Osteocyte (in vitro differentiated cells): ENCODE measurements at regions not wholly inside any gene's neighbourhood (a gene's known extent, or its start where the extent isn't known, plus 50 kb on each side); places are given as distances from the start of the nearest gene placed in this dataset.

Source experiments
- DNase-seq: peaks from one replicate; pipeline ENCODE4 v3.0.0; 2021; ENCODE audit warnings: mixed read lengths; ENCODE audit not compliant: unreplicated experiment; ENCODE audit errors: extremely low spot score
- H3K27ac Mint-ChIP-seq: one replicate; pipeline ENCODE4 v1.8.0; 2021; ENCODE audit warnings: mild to moderate bottlenecking, mixed read lengths; ENCODE audit not compliant: unreplicated experiment
- H3K27me3 Mint-ChIP-seq: one replicate; pipeline ENCODE4 v1.8.0; 2021; ENCODE audit warnings: mixed read lengths; ENCODE audit not compliant: unreplicated experiment
- H3K36me3 Mint-ChIP-seq: one replicate; pipeline ENCODE4 v1.8.0; 2021; ENCODE audit warnings: mixed read lengths; ENCODE audit not compliant: unreplicated experiment
- H3K4me1 Mint-ChIP-seq: one replicate; pipeline ENCODE4 v1.8.0; 2021; ENCODE audit warnings: mixed read lengths; ENCODE audit not compliant: unreplicated experiment
- H3K4me3 Mint-ChIP-seq: one replicate; pipeline ENCODE4 v1.8.0; 2021; ENCODE audit warnings: mild to moderate bottlenecking, moderate library complexity, mixed read lengths; ENCODE audit not compliant: unreplicated experiment
- H3K9me3 Mint-ChIP-seq: one replicate; pipeline ENCODE4 v1.8.0; 2021; ENCODE audit warnings: mixed read lengths; ENCODE audit not compliant: unreplicated experiment
- TF ChIP-seq, protein P1 (sequence below): fragments of 200-600 bp; sonication (generic); IDR thresholded peaks from 2 replicates; pipeline ENCODE4 v1.5.0; 2021; ENCODE audit warnings: antibody characterized with exemption, mild to moderate bottlenecking, moderate library complexity

DNA sequence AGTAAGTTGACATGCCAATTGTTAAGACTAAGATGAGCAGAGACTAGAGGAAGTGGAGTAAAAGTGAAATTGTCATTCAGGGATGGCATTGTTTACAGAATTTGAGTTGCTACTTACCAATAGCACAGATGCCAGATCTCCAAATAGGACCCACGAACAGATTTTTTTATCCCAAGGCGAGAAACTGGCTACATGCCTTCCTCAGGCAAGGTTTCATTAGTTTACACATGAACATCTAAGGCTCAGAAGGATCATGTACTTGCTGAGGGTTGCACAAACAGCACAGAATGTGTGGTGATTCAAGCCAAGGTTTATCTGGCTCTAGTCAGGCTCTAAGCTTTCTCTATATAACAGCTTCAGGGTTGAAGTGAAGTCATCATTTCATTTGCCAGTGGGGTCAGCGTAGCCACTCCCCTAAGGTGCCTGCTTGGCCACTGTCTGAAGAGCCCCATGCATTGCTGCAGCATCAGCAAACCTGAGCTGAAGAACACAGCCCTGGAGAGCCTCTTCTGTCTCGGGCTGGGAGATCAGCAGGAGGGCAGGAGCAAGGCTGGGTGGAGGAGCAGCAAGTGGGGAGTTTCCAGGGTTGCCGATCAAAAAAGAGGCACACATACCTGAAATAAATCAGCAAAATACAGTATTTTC is 193.0 kb upstream of the LCORL start:
- H3K4me3 Mint-ChIP-seq = no peak overlapping the region
- peaks cover 16% of the 10 kb centered on the region for H3K9me3 Mint-ChIP-seq
- no peaks in the 10 kb centered on the region for H3K36me3 Mint-ChIP-seq
- H3K27me3 Mint-ChIP-seq = no peaks in the 10 kb centered on the region
- no peaks in the 10 kb centered on the region for H3K4me1 Mint-ChIP-seq
- TF ChIP-seq, protein P1, sequence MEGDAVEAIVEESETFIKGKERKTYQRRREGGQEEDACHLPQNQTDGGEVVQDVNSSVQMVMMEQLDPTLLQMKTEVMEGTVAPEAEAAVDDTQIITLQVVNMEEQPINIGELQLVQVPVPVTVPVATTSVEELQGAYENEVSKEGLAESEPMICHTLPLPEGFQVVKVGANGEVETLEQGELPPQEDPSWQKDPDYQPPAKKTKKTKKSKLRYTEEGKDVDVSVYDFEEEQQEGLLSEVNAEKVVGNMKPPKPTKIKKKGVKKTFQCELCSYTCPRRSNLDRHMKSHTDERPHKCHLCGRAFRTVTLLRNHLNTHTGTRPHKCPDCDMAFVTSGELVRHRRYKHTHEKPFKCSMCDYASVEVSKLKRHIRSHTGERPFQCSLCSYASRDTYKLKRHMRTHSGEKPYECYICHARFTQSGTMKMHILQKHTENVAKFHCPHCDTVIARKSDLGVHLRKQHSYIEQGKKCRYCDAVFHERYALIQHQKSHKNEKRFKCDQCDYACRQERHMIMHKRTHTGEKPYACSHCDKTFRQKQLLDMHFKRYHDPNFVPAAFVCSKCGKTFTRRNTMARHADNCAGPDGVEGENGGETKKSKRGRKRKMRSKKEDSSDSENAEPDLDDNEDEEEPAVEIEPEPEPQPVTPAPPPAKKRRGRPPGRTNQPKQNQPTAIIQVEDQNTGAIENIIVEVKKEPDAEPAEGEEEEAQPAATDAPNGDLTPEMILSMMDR = no peak
- DNase-seq = no peak
- no peak overlapping the region for H3K27ac Mint-ChIP-seq

DNA sequence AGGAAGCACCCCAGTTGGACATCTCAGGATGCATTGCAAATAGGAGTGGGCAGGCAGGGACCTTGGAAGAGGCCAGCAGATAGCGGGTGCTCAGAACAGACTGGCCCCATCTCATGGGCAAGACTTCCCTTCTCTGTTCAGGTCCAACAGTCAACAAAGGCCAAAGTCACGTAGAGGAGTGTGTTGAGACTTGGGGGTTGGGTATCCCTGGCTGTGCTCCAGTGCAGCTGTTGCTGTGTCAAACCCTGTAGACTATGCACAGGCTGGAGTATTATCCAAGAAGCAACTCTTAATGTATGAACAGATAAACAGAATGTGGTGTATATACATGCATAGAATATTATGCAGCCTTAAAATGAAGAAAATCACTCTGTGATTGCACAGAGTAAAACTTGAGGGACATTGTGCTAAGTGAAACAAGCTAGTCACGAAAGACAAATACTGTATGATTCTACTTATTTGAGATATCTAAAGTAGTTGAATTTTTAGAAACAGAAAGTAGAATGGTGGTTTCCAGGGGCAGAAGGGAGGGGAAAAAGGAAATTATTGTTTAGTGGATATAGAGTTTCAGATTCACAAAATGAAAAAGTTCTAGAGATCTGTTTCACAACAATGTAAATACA is 192.1 kb upstream of the LCORL start:
- H3K4me3 Mint-ChIP-seq = no peak overlapping the region
- no peaks in the 10 kb centered on the region for H3K27me3 Mint-ChIP-seq
- H3K9me3 Mint-ChIP-seq = peaks cover 16% of the 10 kb centered on the region
- H3K4me1 Mint-ChIP-seq = no peaks in the 10 kb centered on the region
- TF ChIP-seq, protein P1 = no peak
- H3K36me3 Mint-ChIP-seq = no peaks in the 10 kb centered on the region
- DNase-seq = no peak
- no peak overlapping the region for H3K27ac Mint-ChIP-seq

DNA sequence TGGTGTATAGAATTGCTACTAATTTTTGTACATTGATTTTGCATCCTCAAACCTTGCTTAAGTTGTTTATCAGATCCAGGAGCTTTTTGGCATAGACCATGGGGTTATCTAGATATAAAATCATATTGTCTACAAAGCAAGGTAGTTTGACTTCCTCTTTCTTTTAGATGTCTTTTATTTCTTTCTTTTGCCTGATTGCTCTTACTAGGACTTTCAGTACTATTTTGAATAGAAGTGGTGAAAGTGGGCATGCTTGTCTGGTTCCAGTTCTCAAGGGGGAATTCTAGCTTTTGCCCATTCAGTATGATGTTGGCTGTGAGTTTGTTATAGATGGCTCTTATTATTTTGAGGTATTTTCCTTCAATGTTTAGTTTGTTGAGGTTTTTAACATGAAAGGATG is 187.9 kb upstream of the LCORL start:
- Mint-ChIP-seq H3K4me3 (no peak overlapping the region), H3K27me3 (no peaks in the 10 kb centered on the region), H3K36me3 (no peaks in the 10 kb centered on the region), H3K27ac (no peak overlapping the region), H3K9me3 (peaks cover 16% of the 10 kb centered on the region), H3K4me1 (no peaks in the 10 kb centered on the region)
- DNase-seq = no peak
- TF ChIP-seq, protein P1 = no peak

- no peak overlapping the region for H3K4me3 Mint-ChIP-seq
- H3K27ac Mint-ChIP-seq = no peak overlapping the region
- TF ChIP-seq, protein P1 = no peak
- DNase-seq = no peak
- H3K27me3 Mint-ChIP-seq = no peaks in the 10 kb centered on the region
- H3K36me3 Mint-ChIP-seq = no peaks in the 10 kb centered on the region
- H3K9me3 Mint-ChIP-seq = no peaks in the 10 kb centered on the region
- no peaks in the 10 kb centered on the region for H3K4me1 Mint-ChIP-seq
These were observed 182.4 kb upstream of the LCORL start for GRCh38 chr4:18203966-18204365.

DNA sequence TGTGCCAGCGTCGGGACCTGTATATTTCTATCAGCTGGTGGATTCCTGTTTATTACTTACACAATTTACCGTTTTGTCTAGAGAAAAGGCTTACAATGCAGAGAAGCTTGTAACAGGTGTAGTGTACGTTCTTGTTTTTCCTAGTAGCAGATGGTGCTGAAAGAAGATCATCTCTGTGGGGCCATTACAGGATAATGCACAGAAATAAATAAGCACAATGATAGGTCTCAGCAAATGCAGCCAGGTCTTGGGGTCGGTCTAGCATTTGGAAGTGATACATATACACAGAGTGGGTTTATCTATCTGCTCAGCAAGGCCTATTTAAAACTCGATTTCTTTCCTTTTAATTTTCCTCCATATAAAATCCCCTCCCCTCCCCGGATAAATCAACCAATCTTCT is 180.9 kb upstream of the LCORL start:
- DNase-seq = no peak
- no peaks in the 10 kb centered on the region for H3K36me3 Mint-ChIP-seq
- TF ChIP-seq, protein P1 = no peak
- H3K4me1 Mint-ChIP-seq = no peaks in the 10 kb centered on the region
- H3K27me3 Mint-ChIP-seq = no peaks in the 10 kb centered on the region
- H3K4me3 Mint-ChIP-seq = no peak overlapping the region
- H3K9me3 Mint-ChIP-seq = no peaks in the 10 kb centered on the region
- no peak overlapping the region for H3K27ac Mint-ChIP-seq
